Cardiac muscle cell (in vitro differentiated cells and primary cell): ENCODE measurements at regions not wholly inside any gene's neighbourhood (a gene's known extent, or its start where the extent isn't known, plus 50 kb on each side); places are given as distances from the start of the nearest gene placed in this dataset.

ENCODE experiments used
- DNase-seq, 2 donors: peaks; one replicate each; pipeline versions ENCODE4 v3.0.0 to v3.0.0-alpha.2; 2010 to 2017; ENCODE audit warnings: low read depth in 1 of 2, low spot score in 1 of 2
- H3K27ac ChIP-seq: fragments of 200-600 bp; sonication (generic); 2 replicates; pipeline ENCODE4 v1.5.1; 2016
- H3K27me3 ChIP-seq: fragments of 200-600 bp; sonication (generic); 2 replicates; pipeline ENCODE4 v1.6.0; 2016; ENCODE audit warnings: control low read depth
- H3K36me3 ChIP-seq: fragments of 200-600 bp; sonication (generic); 2 replicates; pipeline ENCODE4 v1.5.1; 2016; ENCODE audit warnings: control low read depth
- H3K4me1 ChIP-seq: fragments of 200-600 bp; sonication (generic); 2 replicates; pipeline ENCODE4 v1.8.1; 2017; ENCODE audit warnings: low read depth, mild to moderate bottlenecking, mixed run types
- H3K4me3 ChIP-seq: fragments of 200-600 bp; sonication (generic); 2 replicates; pipeline ENCODE4 v1.5.1; 2016; ENCODE audit warnings: mild to moderate bottlenecking
- H3K9me3 ChIP-seq: fragments of 200-600 bp; sonication (generic); 2 replicates; pipeline ENCODE4 v1.5.1; 2017; ENCODE audit warnings: low read depth, mild to moderate bottlenecking, control low read depth
- TF ChIP-seq, protein P1 (sequence below): IDR thresholded peaks from 2 replicates; pipeline ENCODE4 v1.5.1; 2012; ENCODE audit warnings: low read depth, mild to moderate bottlenecking, low read length

DNA sequence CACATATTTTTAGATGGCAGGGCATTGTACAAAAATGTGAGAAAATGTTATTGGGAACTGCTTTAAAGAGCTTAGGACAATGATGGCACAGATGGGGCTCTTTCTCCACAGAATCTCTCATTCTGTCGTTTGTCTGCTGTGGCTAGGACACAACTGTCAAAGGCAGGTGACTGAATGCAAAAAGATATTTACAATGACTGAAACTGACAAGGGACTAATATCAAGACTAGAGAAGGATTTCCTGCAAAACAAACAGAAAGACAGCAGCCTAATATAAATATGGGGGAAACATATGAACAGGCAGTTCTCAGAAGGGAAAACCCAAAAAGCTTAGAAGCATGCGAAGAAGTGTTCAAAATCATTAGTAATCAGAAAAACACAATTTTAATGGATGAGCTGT, 177.5 kb upstream of the AFF2 start:
- H3K9me3 ChIP-seq = no peaks in the 10 kb centered on the region

DNA sequence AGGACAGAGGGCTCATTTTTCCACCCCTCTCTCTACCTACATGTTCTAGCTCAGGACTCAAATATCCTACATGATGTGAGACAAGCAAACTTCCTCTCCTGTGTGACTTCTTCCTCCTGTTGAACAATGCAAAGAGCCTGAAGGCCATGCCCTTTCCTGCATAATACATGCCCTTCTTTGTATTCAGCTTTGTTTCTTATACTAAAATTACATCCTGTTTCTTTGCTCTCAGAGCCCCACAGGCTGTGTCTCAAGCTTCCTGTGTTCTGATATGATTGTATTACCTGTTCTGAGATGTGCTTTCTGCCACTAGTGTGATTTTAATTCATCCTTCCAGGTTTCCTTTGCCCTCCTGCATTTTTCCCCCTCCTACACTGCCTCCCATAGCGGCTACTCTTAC, 166.4 kb upstream of the AFF2 start:
- no peak overlapping the region for H3K4me3 ChIP-seq
- H3K36me3 ChIP-seq = no peaks in the 10 kb centered on the region
- no peaks in the 10 kb centered on the region for H3K27me3 ChIP-seq
- H3K4me1 ChIP-seq = no peaks in the 10 kb centered on the region
- no peak overlapping the region for H3K27ac ChIP-seq
- no peaks in the 10 kb centered on the region for H3K9me3 ChIP-seq
- TF ChIP-seq, protein P1, sequence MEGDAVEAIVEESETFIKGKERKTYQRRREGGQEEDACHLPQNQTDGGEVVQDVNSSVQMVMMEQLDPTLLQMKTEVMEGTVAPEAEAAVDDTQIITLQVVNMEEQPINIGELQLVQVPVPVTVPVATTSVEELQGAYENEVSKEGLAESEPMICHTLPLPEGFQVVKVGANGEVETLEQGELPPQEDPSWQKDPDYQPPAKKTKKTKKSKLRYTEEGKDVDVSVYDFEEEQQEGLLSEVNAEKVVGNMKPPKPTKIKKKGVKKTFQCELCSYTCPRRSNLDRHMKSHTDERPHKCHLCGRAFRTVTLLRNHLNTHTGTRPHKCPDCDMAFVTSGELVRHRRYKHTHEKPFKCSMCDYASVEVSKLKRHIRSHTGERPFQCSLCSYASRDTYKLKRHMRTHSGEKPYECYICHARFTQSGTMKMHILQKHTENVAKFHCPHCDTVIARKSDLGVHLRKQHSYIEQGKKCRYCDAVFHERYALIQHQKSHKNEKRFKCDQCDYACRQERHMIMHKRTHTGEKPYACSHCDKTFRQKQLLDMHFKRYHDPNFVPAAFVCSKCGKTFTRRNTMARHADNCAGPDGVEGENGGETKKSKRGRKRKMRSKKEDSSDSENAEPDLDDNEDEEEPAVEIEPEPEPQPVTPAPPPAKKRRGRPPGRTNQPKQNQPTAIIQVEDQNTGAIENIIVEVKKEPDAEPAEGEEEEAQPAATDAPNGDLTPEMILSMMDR = no peak
- DNase-seq = no peak

More for the DNA sequence above, 177.5 kb upstream of the AFF2 start:
- no peaks in the 10 kb centered on the region for H3K36me3 ChIP-seq
- H3K27me3 ChIP-seq = no peaks in the 10 kb centered on the region
- H3K4me3 ChIP-seq = no peak overlapping the region
- TF ChIP-seq, protein P1 = no peak
- H3K27ac ChIP-seq = no peak overlapping the region
- H3K4me1 ChIP-seq = no peaks in the 10 kb centered on the region
- DNase-seq = no peak

DNA sequence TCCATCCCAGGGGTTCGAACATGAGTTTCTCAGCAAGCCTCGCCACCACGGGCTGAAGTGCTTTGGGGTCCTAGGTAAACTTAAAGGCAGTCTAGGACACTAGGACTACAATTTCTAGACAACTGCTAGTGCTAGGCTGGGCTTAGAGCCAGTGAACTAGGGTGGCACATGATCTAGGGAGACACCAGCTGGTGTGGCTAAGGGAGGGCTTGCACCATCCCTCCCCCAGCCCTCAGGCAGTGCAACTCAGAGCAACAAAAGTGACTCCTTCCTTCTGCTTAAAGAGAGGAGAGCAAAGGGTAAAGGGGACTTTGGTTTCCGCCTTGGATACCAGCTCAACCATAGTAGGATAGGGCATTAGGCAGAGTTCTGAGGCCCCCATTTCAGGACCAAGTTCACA, 162.5 kb upstream of the AFF2 start:
- no peaks in the 10 kb centered on the region for H3K9me3 ChIP-seq
- no peak for DNase-seq
- H3K27me3 ChIP-seq = no peaks in the 10 kb centered on the region
- no peaks in the 10 kb centered on the region for H3K36me3 ChIP-seq
- no peaks in the 10 kb centered on the region for H3K4me1 ChIP-seq
- H3K4me3 ChIP-seq = no peak overlapping the region
- no peak overlapping the region for H3K27ac ChIP-seq
- TF ChIP-seq, protein P1 = no peak

DNA sequence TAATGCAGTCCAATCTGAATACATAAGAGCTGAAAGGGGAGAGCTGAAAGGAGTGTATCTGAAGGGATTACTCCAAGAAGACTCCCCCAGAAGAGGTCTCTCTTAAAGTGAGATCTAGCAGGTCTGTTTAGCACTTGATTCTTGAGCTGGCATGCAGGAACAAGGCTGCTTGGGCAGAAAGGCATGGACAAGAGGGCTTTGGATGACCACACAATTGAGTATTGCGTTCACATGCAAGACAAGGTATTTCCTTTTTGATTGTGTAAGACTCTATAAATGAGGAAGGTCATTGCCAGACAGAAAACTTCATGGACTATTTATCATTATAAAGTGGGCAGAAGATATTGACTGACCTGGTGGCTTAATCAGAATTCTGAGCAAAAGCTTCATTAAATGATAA, 145.5 kb upstream of the AFF2 start:
- no peak overlapping the region for H3K4me3 ChIP-seq
- no peaks in the 10 kb centered on the region for H3K9me3 ChIP-seq
- DNase-seq = no peak
- no peaks in the 10 kb centered on the region for H3K27me3 ChIP-seq
- H3K36me3 ChIP-seq = no peaks in the 10 kb centered on the region
- no peaks in the 10 kb centered on the region for H3K4me1 ChIP-seq
- no peak overlapping the region for H3K27ac ChIP-seq
- TF ChIP-seq, protein P1 = no peak

DNA sequence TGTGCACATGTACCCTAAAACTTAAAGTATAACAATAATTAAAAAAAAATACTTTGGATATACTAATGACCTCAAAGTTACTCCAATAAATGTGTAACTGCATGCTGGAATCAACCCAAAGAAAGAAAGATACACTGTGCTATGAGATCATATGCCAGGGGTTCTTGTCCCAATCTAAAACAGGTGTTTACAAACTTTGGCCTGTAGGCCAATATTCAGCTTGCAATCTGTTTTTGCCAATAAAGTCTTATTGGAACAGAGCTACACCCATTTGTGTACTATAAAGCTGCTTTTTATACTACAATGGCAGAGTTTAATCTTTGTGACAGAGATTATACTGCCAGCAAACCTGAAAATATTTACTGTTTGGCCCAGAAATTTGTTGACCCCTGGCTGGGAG, 138.8 kb upstream of the AFF2 start:
- H3K4me1 ChIP-seq = peaks cover 23% of the 10 kb centered on the region
- DNase-seq = no peak
- no peak overlapping the region for H3K4me3 ChIP-seq
- TF ChIP-seq, protein P1 = no peak
- no peaks in the 10 kb centered on the region for H3K9me3 ChIP-seq
- H3K36me3 ChIP-seq = no peaks in the 10 kb centered on the region
- H3K27me3 ChIP-seq = no peaks in the 10 kb centered on the region
- H3K27ac ChIP-seq = no peak overlapping the region
